Neural cell (in vitro differentiated cells): ENCODE measurements at regions not wholly inside any gene's neighbourhood (a gene's known extent, or its start where the extent isn't known, plus 50 kb on each side); places are given as distances from the start of the nearest gene placed in this dataset.

ENCODE experiments used
- H2AFZ ChIP-seq: fragments of 200-600, 300-800 bp; sonication (generic), shearing (Covaris generic); 2 replicates; pipeline ENCODE4 v1.6.0; 2014; ENCODE audit warnings: low read depth, mild to moderate bottlenecking, antibody characterized with exemption, low read length, moderate library complexity
- H3F3A ChIP-seq: fragments of 200-600 bp; shearing (Covaris generic); 2 replicates; pipeline ENCODE4 v1.6.1; 2016; ENCODE audit warnings: mild to moderate bottlenecking, moderate library complexity, mixed read lengths, antibody characterized with exemption, low read length; ENCODE audit not compliant: insufficient read depth, poor library complexity, severe bottlenecking
- H3K27ac ChIP-seq: fragments of 200-600, 300-800 bp; sonication (generic), shearing (Covaris generic); 2 replicates; pipeline ENCODE4 v1.5.1; 2014; ENCODE audit warnings: mild to moderate bottlenecking, low read length, moderate library complexity
- H3K27me3 ChIP-seq: fragments of 300-800, 200-600 bp; sonication (generic), shearing (Covaris generic); 2 replicates; pipeline ENCODE4 v1.6.0; 2014; ENCODE audit warnings: mild to moderate bottlenecking, low read depth, low read length, moderate library complexity; ENCODE audit not compliant: insufficient read depth
- H3K36me3 ChIP-seq: fragments of 300-800, 200-600 bp; sonication (generic), shearing (Covaris generic); 2 replicates; pipeline ENCODE4 v1.5.1; 2014; ENCODE audit warnings: mild to moderate bottlenecking, antibody characterized with exemption, low read length, moderate library complexity; ENCODE audit not compliant: insufficient read depth
- H3K4me2 ChIP-seq: fragments of 300-800, 200-600 bp; sonication (generic), shearing (Covaris generic); 2 replicates; pipeline ENCODE4 v1.6.0; 2014; ENCODE audit warnings: mild to moderate bottlenecking, low read length
- H3K4me3 ChIP-seq: fragments of 300-800, 200-600 bp; sonication (generic), shearing (Covaris generic); 2 replicates; pipeline ENCODE4 v1.5.1; 2014; ENCODE audit warnings: mild to moderate bottlenecking, low read length, moderate library complexity
- H3K79me2 ChIP-seq: fragments of 200-600 bp; shearing (Covaris generic); replicated peaks from 2 replicates; pipeline ENCODE4 v1.6.0; 2014; ENCODE audit warnings: mild to moderate bottlenecking, low read length, moderate library complexity; ENCODE audit not compliant: insufficient read depth
- H3K9ac ChIP-seq: fragments of 300-800, 200-600 bp; sonication (generic), shearing (Covaris generic); 2 replicates; pipeline ENCODE4 v1.6.1; 2016; ENCODE audit warnings: mild to moderate bottlenecking, low read length, mixed read lengths
- H3K9me2 ChIP-seq: fragments of 200-600 bp; shearing (Covaris generic); 2 replicates; pipeline ENCODE4 v1.6.1; 2016; ENCODE audit warnings: mild to moderate bottlenecking, low read length, mixed read lengths; ENCODE audit not compliant: insufficient read depth
- H3K9me3 ChIP-seq: fragments of 200-600, 300-800 bp; sonication (generic), shearing (Covaris generic); 2 replicates; pipeline ENCODE4 v1.6.1; 2016; ENCODE audit warnings: mild to moderate bottlenecking, mixed run types, low read length, moderate library complexity, mixed read lengths
- H4K20me1 ChIP-seq: fragments of 200-600 bp; shearing (Covaris generic); 2 replicates; pipeline ENCODE4 v1.6.1; 2016; ENCODE audit warnings: mild to moderate bottlenecking, mixed run types; ENCODE audit not compliant: insufficient read depth
- EP300 ChIP-seq: fragments of 450-650 bp; conservative IDR thresholded peaks from 2 replicates; pipeline ENCODE4 v1.6.1; 2014; ENCODE audit warnings: antibody characterized with exemption, mild to moderate bottlenecking, moderate library complexity; ENCODE audit not compliant: poor library complexity, severe bottlenecking
- EZH2 ChIP-seq: fragments of 200-600, 300-800 bp; shearing (Covaris generic), sonication (generic); IDR thresholded peaks from 2 replicates; pipeline ENCODE4 v1.6.1; 2014; ENCODE audit warnings: antibody characterized with exemption, low read length, borderline replicate concordance, mild to moderate bottlenecking; ENCODE audit not compliant: insufficient read depth, poor library complexity, severe bottlenecking
- MXI1 ChIP-seq: fragments of 450-650 bp; conservative IDR thresholded peaks from 2 replicates; pipeline ENCODE4 v1.6.1; 2014; ENCODE audit warnings: antibody characterized with exemption, mild to moderate bottlenecking; ENCODE audit not compliant: poor library complexity, severe bottlenecking
- POLR2AphosphoS5 ChIP-seq: IDR thresholded peaks from 2 replicates; pipeline ENCODE4 v1.6.1; 2012
- RAD21 ChIP-seq: fragments of 450-650 bp; conservative IDR thresholded peaks from 2 replicates; pipeline ENCODE4 v1.6.1; 2014; ENCODE audit warnings: antibody characterized with exemption, mild to moderate bottlenecking, moderate library complexity
- SMC3 ChIP-seq: fragments of 450-650 bp; conservative IDR thresholded peaks from 2 replicates; pipeline ENCODE4 v1.6.1; 2014; ENCODE audit warnings: antibody characterized with exemption, mild to moderate bottlenecking, moderate library complexity; ENCODE audit not compliant: poor library complexity
- TAF1 ChIP-seq: IDR thresholded peaks from 2 replicates; pipeline ENCODE4 v1.6.1; 2012; ENCODE audit warnings: low read depth
- TF ChIP-seq, protein P1 (sequence below): fragments of 450-650 bp; IDR thresholded peaks from 2 replicates; pipeline ENCODE4 v1.5.1; 2014; ENCODE audit warnings: antibody characterized with exemption, mild to moderate bottlenecking, moderate library complexity; ENCODE audit not compliant: poor library complexity, severe bottlenecking
- TF ChIP-seq, protein P2 (sequence below): IDR thresholded peaks from 2 replicates; pipeline ENCODE4 v1.6.1; 2012; ENCODE audit warnings: borderline replicate concordance

DNA sequence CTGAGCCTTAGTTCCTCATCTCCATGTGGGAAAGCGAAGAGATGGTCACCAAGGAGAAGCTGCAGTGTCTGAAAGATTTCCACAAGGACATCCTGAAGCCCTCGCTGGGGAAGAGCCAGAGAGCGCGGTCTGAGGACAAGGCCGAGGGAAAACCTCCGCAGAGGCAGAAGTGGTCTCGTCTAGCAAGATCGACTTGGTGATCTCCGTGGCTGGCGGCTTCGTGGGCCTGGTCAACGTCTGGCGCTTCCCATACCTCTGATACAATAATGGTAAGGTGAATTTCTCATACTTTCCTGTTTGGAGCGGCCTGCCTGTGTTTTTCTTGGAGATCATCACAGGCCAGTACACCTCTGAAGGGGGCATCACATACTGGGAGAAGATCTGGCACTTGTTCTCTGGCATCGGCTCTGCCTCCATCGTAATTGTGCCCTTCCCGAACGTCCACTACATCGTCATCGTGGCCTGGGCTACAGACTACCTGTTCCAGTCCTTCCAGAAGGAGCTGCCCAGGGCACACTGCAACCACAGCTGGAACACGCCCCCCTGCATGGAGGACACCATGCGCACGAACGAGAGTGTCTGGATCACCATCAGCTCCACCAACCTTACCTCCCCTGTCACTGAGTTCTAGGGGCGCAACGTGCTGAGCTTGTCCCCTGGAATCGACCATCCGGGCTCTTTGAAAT lies 841.1 kb upstream of the TMPRSS15 start:
- Histone ChIP-seq H3K9me2 (no peaks in the 10 kb centered on the region), H3F3A (no peaks in the 10 kb centered on the region), H3K79me2 (no peaks in the 10 kb centered on the region), H3K9me3 (no peaks in the 10 kb centered on the region), H4K20me1 (no peaks in the 10 kb centered on the region), H2AFZ (no peak overlapping the region), H3K4me3 (no peak overlapping the region), H3K4me2 (no peak overlapping the region), H3K36me3 (no peaks in the 10 kb centered on the region), H3K27me3 (no peaks in the 10 kb centered on the region), H3K9ac (no peak overlapping the region), H3K27ac (no peak overlapping the region)
- TF ChIP-seq, protein P1, sequence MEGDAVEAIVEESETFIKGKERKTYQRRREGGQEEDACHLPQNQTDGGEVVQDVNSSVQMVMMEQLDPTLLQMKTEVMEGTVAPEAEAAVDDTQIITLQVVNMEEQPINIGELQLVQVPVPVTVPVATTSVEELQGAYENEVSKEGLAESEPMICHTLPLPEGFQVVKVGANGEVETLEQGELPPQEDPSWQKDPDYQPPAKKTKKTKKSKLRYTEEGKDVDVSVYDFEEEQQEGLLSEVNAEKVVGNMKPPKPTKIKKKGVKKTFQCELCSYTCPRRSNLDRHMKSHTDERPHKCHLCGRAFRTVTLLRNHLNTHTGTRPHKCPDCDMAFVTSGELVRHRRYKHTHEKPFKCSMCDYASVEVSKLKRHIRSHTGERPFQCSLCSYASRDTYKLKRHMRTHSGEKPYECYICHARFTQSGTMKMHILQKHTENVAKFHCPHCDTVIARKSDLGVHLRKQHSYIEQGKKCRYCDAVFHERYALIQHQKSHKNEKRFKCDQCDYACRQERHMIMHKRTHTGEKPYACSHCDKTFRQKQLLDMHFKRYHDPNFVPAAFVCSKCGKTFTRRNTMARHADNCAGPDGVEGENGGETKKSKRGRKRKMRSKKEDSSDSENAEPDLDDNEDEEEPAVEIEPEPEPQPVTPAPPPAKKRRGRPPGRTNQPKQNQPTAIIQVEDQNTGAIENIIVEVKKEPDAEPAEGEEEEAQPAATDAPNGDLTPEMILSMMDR: no peak
- no peak for TF ChIP-seq EZH2
- TF ChIP-seq SMC3: no peak
- TF ChIP-seq, protein P2, sequence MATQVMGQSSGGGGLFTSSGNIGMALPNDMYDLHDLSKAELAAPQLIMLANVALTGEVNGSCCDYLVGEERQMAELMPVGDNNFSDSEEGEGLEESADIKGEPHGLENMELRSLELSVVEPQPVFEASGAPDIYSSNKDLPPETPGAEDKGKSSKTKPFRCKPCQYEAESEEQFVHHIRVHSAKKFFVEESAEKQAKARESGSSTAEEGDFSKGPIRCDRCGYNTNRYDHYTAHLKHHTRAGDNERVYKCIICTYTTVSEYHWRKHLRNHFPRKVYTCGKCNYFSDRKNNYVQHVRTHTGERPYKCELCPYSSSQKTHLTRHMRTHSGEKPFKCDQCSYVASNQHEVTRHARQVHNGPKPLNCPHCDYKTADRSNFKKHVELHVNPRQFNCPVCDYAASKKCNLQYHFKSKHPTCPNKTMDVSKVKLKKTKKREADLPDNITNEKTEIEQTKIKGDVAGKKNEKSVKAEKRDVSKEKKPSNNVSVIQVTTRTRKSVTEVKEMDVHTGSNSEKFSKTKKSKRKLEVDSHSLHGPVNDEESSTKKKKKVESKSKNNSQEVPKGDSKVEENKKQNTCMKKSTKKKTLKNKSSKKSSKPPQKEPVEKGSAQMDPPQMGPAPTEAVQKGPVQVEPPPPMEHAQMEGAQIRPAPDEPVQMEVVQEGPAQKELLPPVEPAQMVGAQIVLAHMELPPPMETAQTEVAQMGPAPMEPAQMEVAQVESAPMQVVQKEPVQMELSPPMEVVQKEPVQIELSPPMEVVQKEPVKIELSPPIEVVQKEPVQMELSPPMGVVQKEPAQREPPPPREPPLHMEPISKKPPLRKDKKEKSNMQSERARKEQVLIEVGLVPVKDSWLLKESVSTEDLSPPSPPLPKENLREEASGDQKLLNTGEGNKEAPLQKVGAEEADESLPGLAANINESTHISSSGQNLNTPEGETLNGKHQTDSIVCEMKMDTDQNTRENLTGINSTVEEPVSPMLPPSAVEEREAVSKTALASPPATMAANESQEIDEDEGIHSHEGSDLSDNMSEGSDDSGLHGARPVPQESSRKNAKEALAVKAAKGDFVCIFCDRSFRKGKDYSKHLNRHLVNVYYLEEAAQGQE: no peak
- TF ChIP-seq EP300: no peak
- no peak for TF ChIP-seq POLR2AphosphoS5
- no peak for TF ChIP-seq RAD21
- no peak for TF ChIP-seq MXI1
- no peak for TF ChIP-seq TAF1

DNA sequence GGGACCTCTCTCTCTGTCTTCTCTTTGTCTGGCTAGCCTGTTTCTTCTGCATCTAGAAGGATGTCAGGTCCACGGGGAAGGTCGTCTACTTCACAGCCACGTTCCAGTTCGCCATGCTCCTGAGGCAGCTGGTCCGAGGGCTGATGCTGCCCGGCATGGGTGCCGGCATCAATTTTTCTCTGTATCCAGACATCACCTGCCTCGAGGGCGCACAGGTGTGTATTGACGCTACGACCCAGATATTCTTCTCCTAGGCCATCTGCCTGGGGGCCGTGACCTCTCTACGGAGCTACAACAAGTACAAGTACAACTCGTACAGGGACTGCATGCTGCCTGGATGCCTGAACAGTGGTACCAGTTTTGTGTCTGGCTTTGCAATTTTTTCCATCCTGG lies 841.6 kb upstream of the TMPRSS15 start:
- Histone ChIP-seq H3K9ac (no peak overlapping the region), H3K79me2 (no peaks in the 10 kb centered on the region), H3K4me3 (no peak overlapping the region), H3K4me2 (no peak overlapping the region), H3K27me3 (no peaks in the 10 kb centered on the region), H2AFZ (no peak overlapping the region), H3K36me3 (no peaks in the 10 kb centered on the region), H3K27ac (no peak overlapping the region), H3F3A (no peaks in the 10 kb centered on the region), H4K20me1 (no peaks in the 10 kb centered on the region), H3K9me2 (no peaks in the 10 kb centered on the region), H3K9me3 (no peaks in the 10 kb centered on the region)
- TF ChIP-seq EZH2: no peak
- no peak for TF ChIP-seq EP300
- TF ChIP-seq POLR2AphosphoS5: no peak
- TF ChIP-seq, protein P2: no peak
- TF ChIP-seq, protein P1: no peak
- TF ChIP-seq MXI1: no peak
- no peak for TF ChIP-seq TAF1
- no peak for TF ChIP-seq RAD21
- TF ChIP-seq SMC3: no peak
